NCI-H446 treated with DMSO at 0.1 percent for 48 hours (cell line): ENCODE measurements at regions not wholly inside any gene's neighbourhood (a gene's known extent, or its start where the extent isn't known, plus 50 kb on each side); places are given as distances from the start of the nearest gene placed in this dataset.
"Not testable (repeated sequence)": the region's sequence is repeated elsewhere in the genome, so short reads cannot be mapped to it uniquely, and the experiment has no call there.

Experiments
- DNase-seq: peaks from one replicate; lab custom pipeline; 2025; lab: John Stamatoyannopoulos, UW

- DNase-seq, result no peak
Observed at GRCh38 chr9:589723-590122, 251.8 kb upstream of the DMRT1 start.

GRCh38 chr9:591292-591691 is 250.2 kb upstream of the DMRT1 start:
- DNase-seq, result no peak

- no peak for DNase-seq
Observed at GRCh38 chr9:592225-592624, 249.3 kb upstream of the DMRT1 start.

GRCh38 chr9:592733-593132 is 248.8 kb upstream of the DMRT1 start:
- no peak for DNase-seq

GRCh38 chr9:593809-594208 is 247.7 kb upstream of the DMRT1 start:
- DNase-seq, result no peak

GRCh38 chr9:596703-597102 is 244.8 kb upstream of the DMRT1 start:
- DNase-seq, result no peak

- no peak for DNase-seq
Observed at GRCh38 chr9:600006-600405, 241.5 kb upstream of the DMRT1 start.

GRCh38 chr9:602716-603115 is 238.8 kb upstream of the DMRT1 start:
- DNase-seq, result no peak

- no peak for DNase-seq
Observed at GRCh38 chr9:603126-603525, 238.4 kb upstream of the DMRT1 start.

GRCh38 chr9:607417-607816 is 234.1 kb upstream of the DMRT1 start:
- no peak for DNase-seq

GRCh38 chr9:613771-614347 is 227.6 kb upstream of the DMRT1 start:
- peak; percentile 12 for DNase-seq

GRCh38 chr9:614431-614830 is 227.1 kb upstream of the DMRT1 start:
- DNase-seq, result no peak

GRCh38 chr9:615756-616155 is 225.7 kb upstream of the DMRT1 start:
- no peak for DNase-seq

GRCh38 chr9:616694-617093 is 224.8 kb upstream of the DMRT1 start:
- no peak for DNase-seq

- DNase-seq, result no peak
Observed at GRCh38 chr9:617445-618085, 223.9 kb upstream of the DMRT1 start.

- no peak for DNase-seq
Observed at GRCh38 chr9:618478-618877, 223.0 kb upstream of the DMRT1 start.

GRCh38 chr9:621201-621855 is 220.2 kb upstream of the DMRT1 start:
- DNase-seq, result no peak

GRCh38 chr9:624935-625500 is 216.5 kb upstream of the DMRT1 start:
- DNase-seq, result no peak

GRCh38 chr9:625613-626012 is 215.9 kb upstream of the DMRT1 start:
- no peak for DNase-seq

- not testable (repeated sequence) for DNase-seq
Observed at GRCh38 chr9:626114-626513, 215.4 kb upstream of the DMRT1 start.

- no peak for DNase-seq
Observed at GRCh38 chr9:626596-626995, 214.9 kb upstream of the DMRT1 start.

GRCh38 chr9:627336-627970 is 214.0 kb upstream of the DMRT1 start:
- DNase-seq, result no peak

- DNase-seq, result no peak
Observed at GRCh38 chr9:629146-629545, 212.4 kb upstream of the DMRT1 start.
